Gastroesophageal sphincter (tissue), 4 donors: ENCODE measurements at regions not wholly inside any gene's neighbourhood (a gene's known extent, or its start where the extent isn't known, plus 50 kb on each side); places are given as distances from the start of the nearest gene placed in this dataset.
A peak's percentile ranks its signal among the peaks of the same experiment; 100 is the strongest.

ENCODE experiments used
- ATAC-seq: fragments of 150-250 bp; one replicate; pipeline ENCODE4 v1.9.1; 2016; ENCODE audit warnings: mild to moderate bottlenecking, moderate library complexity
- H3K27ac ChIP-seq, 4 donors: fragments of 200-600 bp; sonication (generic) in 3 of 4; 1 replicate in 3 of 4; 2 replicates in 1 of 4; pipeline ENCODE4 v1.5.1; 2016 to 2019
- H3K27me3 ChIP-seq: fragments of 200-600 bp; sonication (generic); one replicate; pipeline ENCODE4 v1.5.1; 2019
- H3K36me3 ChIP-seq, 2 donors: fragments of 200-600 bp; sonication (generic); one replicate each; pipeline ENCODE4 v1.5.1; 2019; ENCODE audit warnings: control low read depth in 1 of 2
- H3K4me1 ChIP-seq, 3 donors: fragments of 200-600 bp; sonication (generic); 1 replicate in 2 of 3; 2 replicates in 1 of 3; pipeline ENCODE4 v1.5.1; 2016 to 2019; ENCODE audit warnings: control low read depth in 2 of 3
- H3K4me3 ChIP-seq, 2 donors: fragments of 200-600 bp; sonication (generic); one replicate each; pipeline ENCODE4 v1.5.1; 2019; ENCODE audit warnings: mild to moderate bottlenecking in 1 of 2, moderate library complexity in 1 of 2
- H3K9me3 ChIP-seq, 3 donors: fragments of 200-600 bp; sonication (generic); one replicate each; pipeline ENCODE4 v1.5.1; 2017 to 2019; ENCODE audit warnings: control low read depth in 2 of 3
- CTCF ChIP-seq, 4 experiments: fragments of 200-600 bp in 2 of 4; fragments of 450-650 bp in 2 of 4; sonication (generic) in 1 of 4; IDR thresholded peaks; one replicate each; pipeline ENCODE4 v1.5.1; 2017 to 2019; ENCODE audit warnings: antibody characterized with exemption in 4 of 4, mild to moderate bottlenecking in 2 of 4, moderate library complexity in 2 of 4
- EP300 ChIP-seq: sonication (generic); formaldehyde crosslinking; IDR thresholded peaks from one replicate; pipeline ENCODE4 v1.6.1; 2017; ENCODE audit warnings: antibody characterized with exemption, mild to moderate bottlenecking
- POLR2A ChIP-seq, 2 donors: fragments of 450-650 bp; IDR thresholded peaks; one replicate each; pipeline ENCODE4 v1.6.1; 2017; ENCODE audit warnings: antibody characterized with exemption in 2 of 2, mild to moderate bottlenecking in 2 of 2, moderate library complexity in 1 of 2
- POLR2AphosphoS5 ChIP-seq: sonication (generic); formaldehyde crosslinking; IDR thresholded peaks from one replicate; pipeline ENCODE4 v1.6.1; 2017; ENCODE audit warnings: antibody characterized with exemption
- WGBS, 2 donors: methylation state at CpG; one replicate each; pipeline ENCODE4 v1.1.5; 2018; ENCODE audit warnings: low coverage in 1 of 2; 5-methylcytosine and 5-hydroxymethylcytosine counted together
- small RNA-seq, 4 donors: library from RNA; depleted of rRNA; stranded (forward); fragments of <200 nt; gene quantifications; one replicate each; pipeline ENCODE3, GENCODE V24; 2016

- ATAC-seq, result peak; percentile 48
These were observed 116.4 kb downstream of the TM9SF2 start for GRCh38 chr13:99617474-99618255.

GRCh38 chr13:99614465-99614885 is 113.2 kb downstream of the TM9SF2 start:
- Histone ChIP-seq H3K36me3 (no peaks in the 10 kb centered on the region), H3K27me3 (no peaks in the 10 kb centered on the region), H3K27ac (no peak overlapping the region), H3K4me1 (peaks cover 0 to 31% (median 0%) of the 10 kb centered on the region in 3 donors), H3K4me3 (no peak overlapping the region), H3K9me3 (no peaks in the 10 kb centered on the region)
- TF ChIP-seq EP300, result no peak
- no peak for TF ChIP-seq POLR2AphosphoS5
- TF ChIP-seq POLR2A (IDR thresholded peaks at IDR 0.05), result no peak
- no peak for TF ChIP-seq CTCF (IDR thresholded peaks at IDR 0.05)
- WGBS, 2 donors, result no CpG with 5 or more reads among the region's 9 CpGs
- no peak for ATAC-seq

More at GRCh38 chr13:99617474-99618255, 116.4 kb downstream of the TM9SF2 start:
- H3K36me3 ChIP-seq, result no peaks in the 10 kb centered on the region
- no peaks in the 10 kb centered on the region for H3K9me3 ChIP-seq
- H3K4me3 ChIP-seq, result no peak overlapping the region
- no peak for TF ChIP-seq POLR2AphosphoS5
- no peak for TF ChIP-seq POLR2A (IDR thresholded peaks at IDR 0.05)
- TF ChIP-seq CTCF (IDR thresholded peaks at IDR 0.05), result peak; percentile 34 to 64 (median 61)
- no peak for TF ChIP-seq EP300
- 35 to 36% methylated on average over 9 to 11 of the region's 11 CpGs for WGBS, 2 donors
- H3K27me3 ChIP-seq, result no peaks in the 10 kb centered on the region
- H3K4me1 ChIP-seq, result peaks cover 0 to 38% (median 0%) of the 10 kb centered on the region in 3 donors
- H3K27ac ChIP-seq, result no peak overlapping the region

Small RNAs in the stretch of these regions (small RNA-seq; reads per million reads assigned to genes)
- gene MIR4306, result 0 reads per million in 4 donors
- gene RF00402, result 0 reads per million in 4 donors
